NCI-H1694 (cell line): ENCODE measurements at regions not wholly inside any gene's neighbourhood (a gene's known extent, or its start where the extent isn't known, plus 50 kb on each side); places are given as distances from the start of the nearest gene placed in this dataset.
"Not testable (repeated sequence)": the region's sequence is repeated elsewhere in the genome, so short reads cannot be mapped to it uniquely, and the experiment has no call there.

ENCODE experiments used
- DNase-seq: peaks from one replicate; lab custom pipeline; 2025; lab: John Stamatoyannopoulos, UW

DNA sequence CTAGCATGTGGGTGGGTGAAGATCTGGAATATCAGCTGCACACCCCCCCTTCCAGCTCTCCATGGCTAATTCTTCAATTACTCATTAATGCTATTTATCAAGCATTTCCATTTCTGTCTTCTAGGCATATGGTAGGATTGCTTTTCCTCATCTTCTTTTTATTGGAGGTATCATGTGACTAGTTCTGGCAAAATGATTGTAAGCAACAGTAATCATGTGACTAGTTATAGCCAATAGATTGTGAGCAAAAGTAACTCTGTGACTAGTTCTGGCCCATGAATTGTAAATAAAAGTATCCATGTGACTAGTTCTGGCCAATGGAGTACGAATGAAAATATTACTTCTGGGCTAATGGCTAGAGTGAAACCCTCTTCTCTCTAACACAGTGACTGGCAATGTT is 107.0 kb upstream of the TMEM132E start:
- DNase-seq = no peak

DNA sequence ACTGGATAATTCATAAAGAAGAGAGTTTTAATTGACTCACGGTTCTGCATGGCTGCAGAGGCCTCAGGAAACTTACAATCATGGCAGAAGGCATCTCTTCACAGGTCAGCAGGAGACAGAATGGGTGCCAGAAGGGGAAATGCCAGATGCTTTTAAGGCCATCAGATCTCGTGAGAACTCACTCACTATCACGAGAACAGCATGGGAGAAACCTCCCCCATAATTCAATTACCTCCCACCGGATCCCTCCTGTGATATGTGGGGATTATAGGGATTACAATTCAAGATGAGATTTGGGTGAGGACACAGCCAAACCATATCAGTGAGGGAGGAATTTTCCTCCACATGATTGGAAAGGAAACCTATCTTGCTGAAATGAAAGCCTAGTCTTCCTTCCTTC is 108.1 kb upstream of the TMEM132E start:
- not testable (repeated sequence) for DNase-seq

- DNase-seq = no peak
Measured at GRCh38 chr17:34465789-34466188, 102.8 kb upstream of the CCL1 start.

DNA sequence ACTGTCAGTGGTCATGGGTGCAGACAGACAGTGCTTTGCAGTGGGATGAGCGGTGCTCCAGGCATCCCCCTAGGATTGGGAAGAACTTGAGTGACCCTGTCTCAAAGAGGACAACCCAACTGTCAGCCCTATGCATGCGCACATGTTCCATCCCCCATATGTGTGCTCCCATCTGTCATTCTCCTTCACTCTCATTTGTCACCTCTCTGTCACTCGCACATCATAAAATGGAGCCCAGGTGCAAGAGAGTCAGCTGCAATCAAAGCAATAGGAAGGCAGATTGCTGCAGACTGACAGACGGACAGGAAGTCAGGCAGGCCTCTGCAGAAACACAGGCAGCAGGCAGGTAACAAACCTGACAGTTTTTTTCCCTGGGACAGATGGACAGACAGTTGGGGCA is 101.8 kb upstream of the CCL1 start:
- peak; percentile 44 for DNase-seq

DNA sequence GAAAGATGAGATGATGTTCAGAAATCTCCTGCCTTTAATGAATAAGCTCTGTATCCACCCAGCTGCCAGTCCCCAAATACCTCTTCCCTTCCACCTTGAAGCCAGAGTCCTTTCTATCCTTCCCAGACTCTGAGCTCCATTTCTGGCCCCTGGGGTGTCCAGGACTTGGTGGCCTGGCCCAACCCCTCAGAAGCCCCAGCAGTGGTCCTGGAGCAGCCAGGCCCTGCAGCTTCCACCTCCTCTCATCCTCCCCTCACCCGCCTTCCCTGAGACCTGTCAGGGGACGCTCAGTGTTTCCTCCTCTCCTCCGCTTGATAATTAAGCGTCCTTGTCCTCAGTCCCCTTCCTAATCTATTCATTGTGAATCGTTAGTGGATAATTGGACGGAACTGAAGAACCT is 95.2 kb upstream of the CCL1 start:
- no peak for DNase-seq

DNA sequence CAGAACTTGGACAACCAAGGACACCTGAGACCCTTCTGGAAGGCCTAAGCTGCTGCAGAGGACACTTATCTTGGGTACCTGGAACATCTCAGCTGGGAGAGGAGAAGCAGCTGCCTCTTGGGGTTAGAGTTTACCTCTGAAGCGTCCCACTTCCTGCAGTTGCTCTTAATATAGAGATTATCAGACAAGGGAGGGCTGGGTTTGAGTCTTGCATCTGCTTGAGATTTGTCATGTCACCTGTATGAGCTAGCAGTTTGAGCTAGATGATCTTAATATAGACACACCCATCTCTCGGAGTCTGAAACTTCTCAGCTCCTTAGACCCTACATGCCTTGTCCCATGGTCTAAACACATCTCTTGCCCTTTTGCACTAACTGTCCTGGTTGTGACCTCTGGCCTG is 93.1 kb upstream of the CCL1 start:
- DNase-seq = no peak

GRCh38 chr17:34452769-34453168 is 89.7 kb upstream of the CCL1 start:
- DNase-seq = no peak

GRCh38 chr17:34451313-34451712 is 88.3 kb upstream of the CCL1 start:
- DNase-seq = no peak

DNA sequence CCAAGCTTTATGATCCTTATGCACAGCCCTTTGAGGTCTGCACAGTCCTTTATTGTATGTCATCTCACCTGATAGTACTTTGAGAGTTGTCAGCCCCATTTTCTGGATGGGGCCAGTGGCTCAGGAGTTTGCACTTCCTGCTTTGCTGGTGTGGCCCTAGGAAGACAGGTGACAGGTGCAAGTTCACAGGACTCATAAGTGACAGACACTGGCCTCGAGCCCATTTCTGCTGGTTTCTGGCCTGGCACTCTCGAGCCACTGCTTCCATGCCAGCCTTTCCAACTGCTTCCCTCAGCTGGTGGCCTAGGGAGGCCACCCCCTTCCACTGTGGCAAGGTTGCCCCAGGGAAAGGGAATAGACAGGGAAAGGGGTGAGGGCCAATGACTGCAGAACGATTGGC is 84.4 kb upstream of the CCL1 start:
- no peak for DNase-seq

DNA sequence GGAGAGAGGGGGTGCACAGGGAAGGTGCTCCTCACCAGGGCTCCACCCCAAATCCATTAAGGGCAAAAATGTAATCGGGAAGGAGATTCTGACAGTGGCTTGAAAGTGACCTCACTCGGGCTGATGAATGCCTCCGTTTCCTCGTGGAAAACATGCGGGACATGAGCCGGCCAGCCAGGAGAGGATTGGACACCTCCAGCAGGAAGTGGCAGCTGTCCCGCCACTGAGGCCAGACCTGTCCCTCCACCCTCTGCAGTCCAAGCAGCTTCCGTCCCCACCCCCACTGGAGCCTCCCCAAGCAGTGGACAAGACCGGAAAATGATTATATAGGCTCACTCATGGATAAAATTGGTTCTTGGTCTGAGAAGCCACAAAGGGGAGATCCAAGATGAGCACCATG is 82.1 kb upstream of the CCL1 start:
- no peak for DNase-seq

DNA sequence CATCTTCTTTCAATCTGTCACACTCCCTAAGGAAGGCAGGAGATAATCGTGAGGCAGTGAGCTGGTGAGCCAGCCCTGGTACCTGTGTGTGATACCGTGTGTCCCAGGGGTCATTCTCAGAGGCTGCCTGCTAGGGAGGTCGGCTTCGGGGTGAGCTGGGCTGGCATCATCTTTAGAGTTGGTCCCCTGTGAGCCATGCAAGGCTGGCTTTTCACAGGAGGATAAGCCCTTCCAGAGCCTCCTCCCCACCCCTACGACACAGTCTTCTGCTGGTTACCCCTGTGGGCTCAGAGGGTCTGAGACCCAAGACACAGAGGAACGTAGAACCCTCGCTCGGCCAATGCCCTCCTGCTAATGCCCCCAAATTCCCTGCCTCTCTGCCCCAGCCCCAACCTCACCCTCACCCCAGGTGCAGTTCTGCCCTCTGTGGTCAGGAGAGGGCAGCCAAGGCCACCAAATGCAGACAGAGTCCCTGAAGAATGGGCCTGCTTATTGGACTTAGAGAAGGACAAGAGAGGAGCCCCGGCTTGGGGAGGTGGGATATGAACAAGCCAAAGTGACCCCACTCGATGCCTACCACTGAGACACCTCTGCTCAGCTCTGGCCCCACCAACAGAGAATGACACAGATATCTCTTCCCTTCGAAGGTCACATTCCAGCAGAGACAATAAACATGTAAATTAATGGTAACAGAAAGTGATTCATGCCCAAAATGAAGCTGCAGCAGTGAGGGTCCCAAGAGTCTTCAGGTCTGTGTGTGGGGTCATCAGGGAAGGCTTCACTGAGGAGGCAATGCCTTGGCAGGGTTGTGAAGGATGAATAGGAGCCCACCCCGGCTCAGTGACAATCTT is 80.8 kb upstream of the CCL1 start:
- no peak for DNase-seq

DNA sequence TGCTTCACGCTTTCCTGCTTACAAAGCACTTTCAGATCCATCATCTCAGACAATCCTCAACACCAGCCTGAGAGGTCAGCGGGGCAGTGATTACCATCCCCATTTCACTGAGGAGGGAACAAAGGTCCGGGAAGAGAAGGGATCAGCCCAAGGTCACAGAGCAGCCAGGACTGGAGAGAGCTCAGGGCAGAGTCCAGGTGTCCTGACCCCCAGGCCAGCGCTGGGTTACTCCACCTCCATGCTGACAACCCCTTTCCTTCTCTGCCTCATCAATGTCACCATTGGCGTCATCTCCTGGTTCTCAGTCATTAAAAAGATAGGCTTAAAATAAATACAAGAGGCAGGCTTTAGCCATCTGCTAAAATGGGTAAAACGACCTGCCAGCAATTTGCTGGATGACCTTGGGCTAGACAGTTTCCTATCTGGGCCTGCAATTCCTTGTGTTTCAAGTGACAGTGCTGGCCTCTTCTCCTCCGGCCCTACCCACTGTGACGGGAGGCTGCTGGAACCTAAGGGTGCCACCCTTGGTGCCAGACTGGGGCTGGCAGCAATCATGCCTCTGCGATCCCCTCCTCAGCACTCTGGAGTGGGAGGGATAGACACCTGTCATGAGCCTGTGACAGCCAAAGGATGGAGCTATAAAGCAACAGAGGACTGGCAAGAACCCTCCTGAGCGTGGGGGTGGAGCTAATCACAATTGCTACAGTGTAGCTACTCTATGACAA is 79.5 kb upstream of the CCL1 start:
- no peak for DNase-seq

- no peak for DNase-seq
Measured at GRCh38 chr17:34437188-34437587, 74.2 kb upstream of the CCL1 start.

- no peak for DNase-seq
Measured at GRCh38 chr17:34436607-34437006, 73.6 kb upstream of the CCL1 start.

DNA sequence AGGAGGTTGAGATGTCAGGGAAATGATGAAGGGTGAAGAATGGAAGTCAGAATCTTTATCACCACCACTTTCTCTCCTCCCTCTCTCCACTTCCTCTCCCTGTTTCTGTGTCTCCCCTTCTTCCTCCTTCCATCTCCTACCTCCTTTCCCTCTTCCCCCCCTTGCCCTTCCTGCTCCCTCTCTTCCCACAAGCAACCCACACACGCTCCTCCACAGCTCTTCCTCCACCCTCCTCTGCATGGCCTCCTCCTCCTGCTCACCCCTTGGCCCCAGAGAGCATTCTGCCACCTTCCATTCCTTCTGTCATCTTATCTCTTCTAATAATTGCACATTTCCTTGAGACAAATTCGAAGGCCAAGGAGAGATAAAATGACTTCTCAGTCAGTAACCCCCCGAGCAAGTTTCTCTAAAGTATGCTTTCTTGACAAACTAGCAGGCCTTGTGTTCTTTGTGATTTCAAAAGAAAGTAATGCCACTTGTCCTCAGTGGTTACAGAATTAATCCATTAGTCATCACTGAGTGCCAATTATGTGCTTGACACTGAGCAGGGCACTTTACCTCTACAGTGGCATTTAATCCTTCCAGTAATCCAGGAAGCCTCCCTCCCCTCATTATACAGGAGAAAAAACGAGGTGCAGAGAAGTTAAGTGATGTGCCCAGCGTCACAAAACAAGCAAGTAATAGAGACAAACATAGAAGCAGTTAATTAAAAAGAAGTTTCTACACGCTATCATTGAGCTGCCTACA is 72.3 kb upstream of the CCL1 start:
- no peak for DNase-seq

GRCh38 chr17:34434052-34434451 is 71.0 kb upstream of the CCL1 start:
- DNase-seq = no peak

- no peak for DNase-seq
Measured at GRCh38 chr17:34424814-34425491, 61.9 kb upstream of the CCL1 start.

DNA sequence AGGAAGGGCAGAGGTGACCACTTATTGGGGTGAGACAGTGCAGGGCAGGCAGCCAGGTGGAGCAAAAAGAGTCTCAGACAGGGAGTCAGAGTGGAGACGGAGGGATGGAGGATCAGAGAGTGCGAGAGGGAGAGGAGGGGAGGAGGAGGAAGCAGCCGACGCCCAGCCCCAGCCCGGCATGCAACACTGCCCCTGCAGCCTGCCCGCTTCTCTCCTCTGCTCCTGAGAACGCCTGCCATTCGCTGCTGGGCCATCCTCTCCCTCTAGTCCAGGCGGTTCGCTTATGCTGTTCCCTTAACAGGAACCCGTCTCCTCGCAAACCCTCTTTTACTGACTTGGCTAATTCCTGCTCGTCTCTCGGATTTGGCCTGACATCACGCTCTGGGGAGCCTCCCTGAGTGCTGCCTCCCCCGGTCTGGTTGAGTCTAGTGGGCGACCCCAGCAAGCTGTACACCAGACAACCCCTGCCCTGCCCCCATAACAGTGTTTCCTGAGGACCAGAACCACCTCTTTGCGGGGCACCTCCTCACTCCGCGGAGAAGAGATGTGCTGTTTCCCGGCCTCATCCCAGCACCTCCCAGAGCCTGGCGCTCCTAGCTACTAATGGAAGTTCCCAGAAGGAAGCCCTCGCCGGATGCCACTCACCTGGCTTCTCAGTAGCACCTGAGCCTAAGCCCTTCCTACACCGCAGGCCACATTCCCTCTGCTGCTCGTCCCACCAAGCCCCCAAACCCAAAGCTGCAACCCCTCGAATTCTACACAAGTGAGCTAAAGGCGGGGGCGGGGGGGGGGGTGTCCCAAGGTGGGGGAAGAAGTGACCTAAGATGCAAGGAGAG is 61.2 kb upstream of the CCL1 start:
- no peak for DNase-seq

DNA sequence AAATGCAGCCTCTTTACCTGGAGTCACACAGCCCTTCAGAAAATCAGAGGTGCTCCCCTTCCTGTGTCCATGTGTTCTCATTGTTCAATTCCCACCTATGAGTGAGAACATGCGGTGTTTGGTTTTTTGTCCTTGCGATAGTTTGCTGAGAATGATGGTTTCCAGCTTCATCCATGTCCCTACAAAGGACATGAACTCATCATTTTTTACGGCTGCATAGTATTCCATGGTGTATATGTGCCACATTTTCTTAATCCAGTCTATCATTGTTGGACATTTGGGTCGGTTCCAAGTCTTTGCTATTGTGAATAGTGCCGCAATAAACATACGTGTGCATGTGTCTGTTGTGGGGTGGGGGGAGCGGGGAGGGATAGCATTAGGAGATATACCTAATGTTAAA is 60.3 kb upstream of the CCL1 start:
- not testable (repeated sequence) for DNase-seq

DNA sequence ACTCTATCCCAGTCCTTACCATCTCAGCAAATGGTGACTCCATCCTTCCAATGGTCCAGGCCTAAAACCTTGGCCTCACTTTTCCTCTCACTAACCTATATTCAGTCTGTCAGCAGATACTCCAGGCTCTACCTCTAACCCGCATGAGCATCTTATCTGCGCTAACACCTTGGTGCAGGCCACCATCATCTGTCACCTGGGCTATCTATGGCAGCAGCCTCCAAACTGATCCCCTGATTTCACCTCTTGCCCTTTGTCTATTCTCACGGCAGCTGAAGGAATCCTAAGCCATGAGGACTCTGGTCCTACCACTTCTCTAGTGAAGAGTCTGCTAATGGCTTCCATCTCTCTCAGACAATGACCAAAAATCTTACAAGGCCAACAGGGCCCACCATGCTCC is 57.9 kb upstream of the CCL1 start:
- DNase-seq = no peak

- DNase-seq = peak; percentile 77
Measured at GRCh38 chr17:34420254-34420766, 57.3 kb upstream of the CCL1 start.
